PC-3 (cell line): ENCODE measurements at regions not wholly inside any gene's neighbourhood (a gene's known extent, or its start where the extent isn't known, plus 50 kb on each side); places are given as distances from the start of the nearest gene placed in this dataset.

Source experiments
- CTCF ChIP-seq: fragments of 300-600 bp; sonication (generic); conservative IDR thresholded peaks from 2 replicates; pipeline ENCODE4 v1.5.1; 2017; ENCODE audit warnings: antibody characterized with exemption, low read depth, mild to moderate bottlenecking, low read length
- EZH2 ChIP-seq: fragments of 300-600 bp; sonication (generic); IDR thresholded peaks from one replicate; pipeline ENCODE4 v1.6.1; 2017; ENCODE audit warnings: antibody characterized with exemption, mild to moderate bottlenecking, low read length; ENCODE audit not compliant: unreplicated experiment
- EZH2phosphoT487 ChIP-seq: fragments of 300-600 bp; sonication (generic); IDR thresholded peaks from 2 replicates; pipeline ENCODE4 v1.6.1; 2018; ENCODE audit warnings: mild to moderate bottlenecking, antibody characterized with exemption, low read length, borderline replicate concordance

GRCh38 chr1:208510192-208510952 is 266.2 kb upstream of the PLXNA2 start:
- TF ChIP-seq EZH2 (no peak), CTCF (no peak), EZH2phosphoT487 (no peak)
